ENCODE measurements at regions not wholly inside any gene's neighbourhood (a gene's known extent, or its start where the extent isn't known, plus 50 kb on each side); places are given as distances from the start of the nearest gene placed in this dataset.

- H3K27me3 ChIP-seq (ENCODE audit: insufficient read depth) = no peaks in the 10 kb centered on the region; the same call in 1 of the 2 replicates
- H3K4me1 ChIP-seq (ENCODE audit: control insufficient read depth in 1 of 2, insufficient read depth in 2 of 2, low read depth in 1 of 2, low read length in 1 of 2) = no peaks in the 10 kb centered on the region
- ChIA-PET POLR2A (no interaction called here), CTCF (no interaction called here)
- no peak overlapping the region for H3K9ac ChIP-seq
- H2AFZ ChIP-seq (ENCODE audit: low read depth) = no peak overlapping the region
- H3K4me3 ChIP-seq (ENCODE audit: low read depth in 2 of 2, low read length in 1 of 2) = no peak overlapping the region
- H3K9me2 ChIP-seq = no peaks in the 10 kb centered on the region
- H4K20me1 ChIP-seq (ENCODE audit: insufficient read depth) = no peaks in the 10 kb centered on the region
- 8% methylated on average over 6 of the region's 6 CpGs for WGBS (ENCODE audit: low lambda C conversion rate)
- H3K79me2 ChIP-seq (ENCODE audit: insufficient read depth) = no peaks in the 10 kb centered on the region
- H3F3A ChIP-seq (replicated peaks; ENCODE audit: insufficient read depth) = no peaks in the 10 kb centered on the region
- TF ChIP-seq CTCF (IDR thresholded peaks at IDR 0.05) (no peak), FOXJ3 (CRISPR knock-in tag; IDR thresholded peaks at IDR 0.05) (no peak), REST (IDR thresholded peaks at IDR 0.05; ENCODE audit: low read depth, low read length) (no peak), RAD21 (IDR thresholded peaks at IDR 0.05; ENCODE audit: low read length) (no peak), ELF1 (IDR thresholded peaks at IDR 0.05) (no peak), JUND (IDR thresholded peaks at IDR 0.05) (no peak), SIN3A (IDR thresholded peaks at IDR 0.05; ENCODE audit: borderline replicate concordance, low read depth, low read length) (no peak), TAF1 (IDR thresholded peaks at IDR 0.05; ENCODE audit: borderline replicate concordance, low read depth, low read length) (no peak), YY1 (IDR thresholded peaks at IDR 0.05; ENCODE audit: low read depth) (no peak)
- DNase-seq = no peak
- H3K36me3 ChIP-seq (replicated peaks in 1 of 2; ENCODE audit: control insufficient read depth in 1 of 2, insufficient read depth in 2 of 2, low read length in 1 of 2) = no peaks in the 10 kb centered on the region
- H3K4me2 ChIP-seq = no peak overlapping the region
- H3K27ac ChIP-seq (ENCODE audit: low read depth in 2 of 2, low read length in 1 of 2) = no peak overlapping the region
- no peaks in the 10 kb centered on the region for H3K9me3 ChIP-seq
Observed at GRCh38 chr6:19605624-19606023, 231.5 kb upstream of the ID4 start.

GRCh38 chr6:19608546-19608945 lies 228.6 kb upstream of the ID4 start:
- no peak overlapping the region for H2AFZ ChIP-seq (ENCODE audit: low read depth)
- H3K9me2 ChIP-seq = no peaks in the 10 kb centered on the region
- POLR2A ChIA-PET = no interaction called here
- no peak overlapping the region for H3K9ac ChIP-seq
- no peaks in the 10 kb centered on the region for H3K36me3 ChIP-seq (replicated peaks in 1 of 2; ENCODE audit: control insufficient read depth in 1 of 2, insufficient read depth in 2 of 2, low read length in 1 of 2)
- 4% methylated on average over 1 of the region's 1 CpG for WGBS (ENCODE audit: low lambda C conversion rate)
- CTCF ChIA-PET = no interaction called here
- no peak for DNase-seq
- H3K79me2 ChIP-seq (ENCODE audit: insufficient read depth) = no peaks in the 10 kb centered on the region
- H3K27me3 ChIP-seq (ENCODE audit: insufficient read depth) = no peaks in the 10 kb centered on the region
- no peaks in the 10 kb centered on the region for H4K20me1 ChIP-seq (ENCODE audit: insufficient read depth)
- no peak overlapping the region for H3K4me3 ChIP-seq (ENCODE audit: low read depth in 2 of 2, low read length in 1 of 2)
- no peaks in the 10 kb centered on the region for H3F3A ChIP-seq (replicated peaks; ENCODE audit: insufficient read depth)
- H3K4me1 ChIP-seq (ENCODE audit: control insufficient read depth in 1 of 2, insufficient read depth in 2 of 2, low read depth in 1 of 2, low read length in 1 of 2) = no peaks in the 10 kb centered on the region
- H3K4me2 ChIP-seq = no peak overlapping the region
- H3K9me3 ChIP-seq = no peaks in the 10 kb centered on the region
- no peak overlapping the region for H3K27ac ChIP-seq (ENCODE audit: low read depth in 2 of 2, low read length in 1 of 2)
- TF ChIP-seq FOSL2 (IDR thresholded peaks at IDR 0.05; ENCODE audit: borderline replicate concordance, low read depth) = no peak
- no peak for TF ChIP-seq CHD2 (IDR thresholded peaks at IDR 0.05; ENCODE audit: low read length, partially characterized antibody)
- no peak for TF ChIP-seq POLR2AphosphoS5 (IDR thresholded peaks at IDR 0.05; ENCODE audit: low read depth, low read length)
- TF ChIP-seq EP300 (IDR thresholded peaks at IDR 0.05; ENCODE audit: borderline replicate concordance in 1 of 2, low read depth in 1 of 2, low read length in 1 of 2) = no peak
- TF ChIP-seq USF2 (IDR thresholded peaks at IDR 0.05; ENCODE audit: borderline replicate concordance, low read depth, low read length) = no peak
- no peak for TF ChIP-seq EZH2phosphoT487 (IDR thresholded peaks at IDR 0.05; ENCODE audit: borderline replicate concordance, low read depth)
- TF ChIP-seq NFIC (IDR thresholded peaks at IDR 0.05; ENCODE audit: borderline replicate concordance) = no peak
- TF ChIP-seq SMC3 (IDR thresholded peaks at IDR 0.05; ENCODE audit: low read depth, low read length) = no peak
- TF ChIP-seq GABPA (IDR thresholded peaks at IDR 0.05; ENCODE audit: low read depth) = no peak
- no peak for TF ChIP-seq FOXJ3 (CRISPR knock-in tag; IDR thresholded peaks at IDR 0.05)
- TF ChIP-seq USF1 (IDR thresholded peaks at IDR 0.05; ENCODE audit: borderline replicate concordance, low read depth) = no peak
- TF ChIP-seq PBX3 (IDR thresholded peaks at IDR 0.05) = no peak
- TF ChIP-seq ELF1 (IDR thresholded peaks at IDR 0.05) = no peak
- no peak for TF ChIP-seq GATA2 (CRISPR knock-in tag; IDR thresholded peaks at IDR 0.05)
- TF ChIP-seq TEAD4 (IDR thresholded peaks at IDR 0.05; ENCODE audit: borderline replicate concordance, insufficient read depth) = no peak
